Glutamatergic neuron (in vitro differentiated cells): ENCODE measurements at regions not wholly inside any gene's neighbourhood (a gene's known extent, or its start where the extent isn't known, plus 50 kb on each side); places are given as distances from the start of the nearest gene placed in this dataset.

Experiments used
- DNase-seq: peaks from one replicate; pipeline ENCODE4 v3.0.0; 2022
- H3K27ac Mint-ChIP-seq: one replicate; pipeline ENCODE4 v1.8.0; 2020; ENCODE audit warnings: mild to moderate bottlenecking, mixed read lengths, inconsistent platforms; ENCODE audit not compliant: unreplicated experiment
- H3K27me3 Mint-ChIP-seq: one replicate; pipeline ENCODE4 v1.8.0; 2020; ENCODE audit warnings: mild to moderate bottlenecking, moderate library complexity, mixed read lengths, inconsistent platforms; ENCODE audit not compliant: unreplicated experiment
- H3K36me3 Mint-ChIP-seq: one replicate; pipeline ENCODE4 v1.8.0; 2020; ENCODE audit warnings: mild to moderate bottlenecking, mixed read lengths, inconsistent platforms; ENCODE audit not compliant: unreplicated experiment
- H3K4me1 Mint-ChIP-seq: one replicate; pipeline ENCODE4 v1.8.0; 2020; ENCODE audit warnings: mild to moderate bottlenecking, low read depth, mixed read lengths, inconsistent platforms; ENCODE audit not compliant: unreplicated experiment
- H3K4me3 Mint-ChIP-seq: one replicate; pipeline ENCODE4 v1.8.0; 2020; ENCODE audit warnings: mild to moderate bottlenecking, mixed read lengths, inconsistent platforms; ENCODE audit not compliant: unreplicated experiment
- H3K9me3 Mint-ChIP-seq: one replicate; pipeline ENCODE4 v1.8.0; 2020; ENCODE audit warnings: mild to moderate bottlenecking, moderate library complexity, mixed read lengths, inconsistent platforms; ENCODE audit not compliant: unreplicated experiment
- CTCF ChIP-seq: fragments of 200-600 bp; sonication (generic); IDR thresholded peaks from one replicate; pipeline ENCODE4 v1.5.0; 2021; ENCODE audit not compliant: partially characterized antibody, unreplicated experiment

GRCh38 chr18:2387588-2387987, 183.7 kb downstream of the METTL4 start:
- no peaks in the 10 kb centered on the region for H3K4me1 Mint-ChIP-seq
- no peaks in the 10 kb centered on the region for H3K27me3 Mint-ChIP-seq
- no peak for TF ChIP-seq CTCF

GRCh38 chr18:2390158-2390557, 181.1 kb downstream of the METTL4 start:
- Mint-ChIP-seq H3K4me3 (no peak overlapping the region), H3K9me3 (no peaks in the 10 kb centered on the region)
- TF ChIP-seq CTCF = no peak

More at GRCh38 chr18:2387588-2387987, 183.7 kb downstream of the METTL4 start:
- no peak for DNase-seq
- H3K4me3 Mint-ChIP-seq = no peak overlapping the region
- H3K9me3 Mint-ChIP-seq = no peaks in the 10 kb centered on the region
- no peaks in the 10 kb centered on the region for H3K36me3 Mint-ChIP-seq
- no peak overlapping the region for H3K27ac Mint-ChIP-seq

GRCh38 chr18:2391470-2391869, 179.8 kb downstream of the METTL4 start:
- Mint-ChIP-seq H3K27ac (no peak overlapping the region), H3K36me3 (no peaks in the 10 kb centered on the region), H3K9me3 (no peaks in the 10 kb centered on the region), H3K4me3 (no peak overlapping the region), H3K4me1 (peaks cover 2% of the 10 kb centered on the region), H3K27me3 (peaks cover under 1% of the 10 kb centered on the region)
- TF ChIP-seq CTCF = no peak
- DNase-seq = no peak

More at GRCh38 chr18:2390158-2390557, 181.1 kb downstream of the METTL4 start:
- H3K27me3 Mint-ChIP-seq = no peaks in the 10 kb centered on the region
- no peaks in the 10 kb centered on the region for H3K4me1 Mint-ChIP-seq
- H3K36me3 Mint-ChIP-seq = no peaks in the 10 kb centered on the region
- H3K27ac Mint-ChIP-seq = no peak overlapping the region
- DNase-seq = no peak

GRCh38 chr18:2392446-2392845, 178.9 kb downstream of the METTL4 start:
- Mint-ChIP-seq H3K27me3 (peaks cover 2% of the 10 kb centered on the region), H3K4me3 (no peak overlapping the region), H3K36me3 (no peaks in the 10 kb centered on the region), H3K4me1 (peaks cover 2% of the 10 kb centered on the region), H3K27ac (no peak overlapping the region), H3K9me3 (no peaks in the 10 kb centered on the region)
- DNase-seq = no peak
- TF ChIP-seq CTCF = no peak

- TF ChIP-seq CTCF = no peak
- no peak for DNase-seq
- peaks cover 2% of the 10 kb centered on the region for H3K4me1 Mint-ChIP-seq
- H3K27me3 Mint-ChIP-seq = peaks cover 2% of the 10 kb centered on the region
- H3K36me3 Mint-ChIP-seq = no peaks in the 10 kb centered on the region
- no peak overlapping the region for H3K27ac Mint-ChIP-seq
- no peaks in the 10 kb centered on the region for H3K9me3 Mint-ChIP-seq
- H3K4me3 Mint-ChIP-seq = no peak overlapping the region
These were observed 176.6 kb downstream of the METTL4 start for GRCh38 chr18:2394684-2395083.
